ENCODE measurements at regions not wholly inside any gene's neighbourhood (a gene's known extent, or its start where the extent isn't known, plus 50 kb on each side); places are given as distances from the start of the nearest gene placed in this dataset.
"Not testable (repeated sequence)": the region's sequence is repeated elsewhere in the genome, so short reads cannot be mapped to it uniquely, and the experiment has no call there.

DNA sequence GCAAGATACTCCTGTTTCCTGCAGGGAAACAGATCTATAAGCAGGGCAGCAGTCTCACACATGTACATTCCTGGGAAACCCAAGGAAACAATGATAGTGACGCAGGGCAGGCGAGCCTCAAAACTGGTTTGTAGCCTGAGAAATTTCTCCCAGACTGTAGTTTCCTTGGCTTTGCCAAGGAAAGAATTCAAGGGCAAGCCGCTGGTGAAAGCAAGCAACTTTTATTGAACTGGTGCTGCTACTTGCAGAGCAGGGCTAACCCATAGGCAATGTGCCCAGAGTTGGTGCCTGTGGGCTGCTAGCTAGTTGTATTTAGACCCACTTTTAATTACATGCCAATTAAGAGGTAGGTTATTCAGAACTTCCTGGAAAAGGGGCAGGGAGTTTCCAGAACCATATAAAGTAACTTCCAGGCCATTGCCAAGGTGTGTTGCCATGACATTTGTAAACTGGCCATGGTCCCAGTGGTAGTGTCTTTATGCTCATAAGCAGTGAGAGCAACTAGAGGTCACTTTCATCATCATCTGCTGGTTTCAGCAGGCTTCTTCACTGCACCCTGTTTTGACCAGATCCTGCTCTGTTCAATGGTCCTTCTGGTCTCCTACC lies 92.0 kb downstream of the PPIAL4A start:
- H3K9ac ChIP-seq (ENCODE audit: insufficient read depth, low read depth, low read length); H3K4me2 ChIP-seq (ENCODE audit: low read depth, low read length); H3K27ac ChIP-seq (ENCODE audit: extremely low read length, insufficient read depth, low read length); BruUV-seq (replicated peaks); FAIRE-seq; in situ Hi-C loops (cut with HindIII; ENCODE audit: extremely low pct_ligation_motif_present, low pct_unique_long_range_greater_than_20kb); H3K79me2 ChIP-seq (ENCODE audit: insufficient read depth, low read length); H3K27me3 ChIP-seq (ENCODE audit: control insufficient read depth in 1 of 2, insufficient read depth in 2 of 2, low read length in 2 of 2); ATAC-seq; CTCF ChIA-PET (ENCODE audit: low intra/inter-chr PET ratio, low total read pairs); H3K9me3 ChIP-seq (ENCODE audit: low read length); H3K4me3 ChIP-seq (replicated peaks in 1 of 3; ENCODE audit: insufficient read depth in 1 of 3, low read depth in 2 of 3, low read length in 3 of 3); POLR2A ChIA-PET; DNase-seq (ENCODE audit: low spot score); H2AFZ ChIP-seq (ENCODE audit: low read length); H4K20me1 ChIP-seq (ENCODE audit: insufficient read depth, low read length); H3K4me1 ChIP-seq (ENCODE audit: insufficient read depth, low read length); intact Hi-C loops (cut with micrococcal nuclease; ENCODE audit: unreplicated experiment); H3K36me3 ChIP-seq (replicated peaks in 1 of 2; ENCODE audit: control insufficient read depth in 1 of 2, insufficient read depth in 2 of 2, low read length in 2 of 2): not testable (repeated sequence)
- 14% methylated on average over 3 of the region's 3 CpGs for WGBS (ENCODE audit: low lambda C conversion rate)

DNA sequence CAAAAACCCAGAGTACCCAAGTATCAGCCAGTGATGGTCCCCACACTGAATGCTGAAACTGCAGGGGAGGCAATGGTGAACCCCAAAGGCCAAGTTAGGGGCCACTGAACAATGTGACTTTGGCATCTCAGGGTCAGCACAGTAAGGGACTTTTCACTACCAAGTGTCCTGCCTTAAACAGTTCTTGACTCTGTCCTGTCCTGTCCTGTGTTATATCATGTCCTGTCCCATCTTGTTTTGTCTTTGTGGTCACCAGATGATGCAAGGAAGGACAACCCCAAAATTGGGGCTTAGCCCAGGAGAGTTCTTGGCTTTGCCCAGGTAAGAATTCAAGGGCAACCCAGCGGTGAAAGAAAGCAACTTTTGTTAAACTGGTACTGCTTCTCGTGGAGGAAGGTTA lies 105.0 kb downstream of the PPIAL4A start:
- ATAC-seq; H3K36me3 ChIP-seq (replicated peaks in 1 of 2; ENCODE audit: control insufficient read depth in 1 of 2, insufficient read depth in 2 of 2, low read length in 2 of 2); intact Hi-C loops (cut with micrococcal nuclease; ENCODE audit: unreplicated experiment); H3K9ac ChIP-seq (ENCODE audit: insufficient read depth, low read depth, low read length); H4K20me1 ChIP-seq (ENCODE audit: insufficient read depth, low read length); CTCF ChIA-PET (ENCODE audit: low intra/inter-chr PET ratio, low total read pairs); DNase-seq (ENCODE audit: low spot score); H2AFZ ChIP-seq (ENCODE audit: low read length); POLR2A ChIA-PET; H3K4me3 ChIP-seq (replicated peaks in 1 of 3; ENCODE audit: insufficient read depth in 1 of 3, low read depth in 2 of 3, low read length in 3 of 3); H3K79me2 ChIP-seq (ENCODE audit: insufficient read depth, low read length); H3K4me1 ChIP-seq (ENCODE audit: insufficient read depth, low read length); H3K27me3 ChIP-seq (ENCODE audit: control insufficient read depth in 1 of 2, insufficient read depth in 2 of 2, low read length in 2 of 2); H3K9me3 ChIP-seq (ENCODE audit: low read length); BruUV-seq (replicated peaks); in situ Hi-C loops (cut with HindIII; ENCODE audit: extremely low pct_ligation_motif_present, low pct_unique_long_range_greater_than_20kb); H3K27ac ChIP-seq (ENCODE audit: extremely low read length, insufficient read depth, low read length); FAIRE-seq; H3K4me2 ChIP-seq (ENCODE audit: low read depth, low read length): not testable (repeated sequence)
- no CpG with 5 or more reads among the region's 2 CpGs for WGBS (ENCODE audit: low lambda C conversion rate)

GRCh38 chr1:120995025-120995424 lies 105.5 kb downstream of the PPIAL4A start:
- DNase-seq (ENCODE audit: low spot score); BruUV-seq (replicated peaks): not testable (repeated sequence)
- peak; percentile 37; the same call in 1 of the 3 replicates for ATAC-seq

GRCh38 chr1:121001090-121001726 lies 111.6 kb downstream of the PPIAL4A start:
- H4K20me1 ChIP-seq (ENCODE audit: insufficient read depth, low read length); H3K9me3 ChIP-seq (ENCODE audit: low read length); H3K79me2 ChIP-seq (ENCODE audit: insufficient read depth, low read length); POLR2A ChIA-PET; H3K4me1 ChIP-seq (ENCODE audit: insufficient read depth, low read length); FAIRE-seq; intact Hi-C loops (cut with micrococcal nuclease; ENCODE audit: unreplicated experiment); H3K36me3 ChIP-seq (replicated peaks in 1 of 2; ENCODE audit: control insufficient read depth in 1 of 2, insufficient read depth in 2 of 2, low read length in 2 of 2); H3K4me2 ChIP-seq (ENCODE audit: low read depth, low read length); H2AFZ ChIP-seq (ENCODE audit: low read length); H3K4me3 ChIP-seq (replicated peaks in 1 of 3; ENCODE audit: insufficient read depth in 1 of 3, low read depth in 2 of 3, low read length in 3 of 3); BruUV-seq (replicated peaks); H3K27me3 ChIP-seq (ENCODE audit: control insufficient read depth in 1 of 2, insufficient read depth in 2 of 2, low read length in 2 of 2); H3K9ac ChIP-seq (ENCODE audit: insufficient read depth, low read depth, low read length); in situ Hi-C loops (cut with HindIII; ENCODE audit: extremely low pct_ligation_motif_present, low pct_unique_long_range_greater_than_20kb); DNase-seq (ENCODE audit: low spot score); H3K27ac ChIP-seq (ENCODE audit: extremely low read length, insufficient read depth, low read length); CTCF ChIA-PET (ENCODE audit: low intra/inter-chr PET ratio, low total read pairs): not testable (repeated sequence)
- ATAC-seq: peak; percentile 37; the same call in 1 of the 3 replicates
- no CpG with 5 or more reads among the region's 10 CpGs for WGBS (ENCODE audit: low lambda C conversion rate)

More at GRCh38 chr1:120995025-120995424, 105.5 kb downstream of the PPIAL4A start:
- FAIRE-seq; H3K27ac ChIP-seq (ENCODE audit: extremely low read length, insufficient read depth, low read length); H3K9me3 ChIP-seq (ENCODE audit: low read length); in situ Hi-C loops (cut with HindIII; ENCODE audit: extremely low pct_ligation_motif_present, low pct_unique_long_range_greater_than_20kb); H3K4me3 ChIP-seq (replicated peaks in 1 of 3; ENCODE audit: insufficient read depth in 1 of 3, low read depth in 2 of 3, low read length in 3 of 3); H3K27me3 ChIP-seq (ENCODE audit: control insufficient read depth in 1 of 2, insufficient read depth in 2 of 2, low read length in 2 of 2); H3K4me2 ChIP-seq (ENCODE audit: low read depth, low read length); H3K79me2 ChIP-seq (ENCODE audit: insufficient read depth, low read length); intact Hi-C loops (cut with micrococcal nuclease; ENCODE audit: unreplicated experiment); CTCF ChIA-PET (ENCODE audit: low intra/inter-chr PET ratio, low total read pairs); H2AFZ ChIP-seq (ENCODE audit: low read length); H3K4me1 ChIP-seq (ENCODE audit: insufficient read depth, low read length); H3K9ac ChIP-seq (ENCODE audit: insufficient read depth, low read depth, low read length); H4K20me1 ChIP-seq (ENCODE audit: insufficient read depth, low read length); POLR2A ChIA-PET; H3K36me3 ChIP-seq (replicated peaks in 1 of 2; ENCODE audit: control insufficient read depth in 1 of 2, insufficient read depth in 2 of 2, low read length in 2 of 2): not testable (repeated sequence)
- WGBS (ENCODE audit: low lambda C conversion rate): no CpG with 5 or more reads among the region's 1 CpG

All from HepG2 (cell line).